Activated naive CD4-positive, alpha-beta T cell treated with anti-CD3 and anti-CD28 coated beads for 36 hours (primary cell): ENCODE measurements at regions not wholly inside any gene's neighbourhood (a gene's known extent, or its start where the extent isn't known, plus 50 kb on each side); places are given as distances from the start of the nearest gene placed in this dataset.

Source experiments
- CTCF ChIA-PET: fragments of 350-600 bp; sonication (Branson Sonifier 250); formaldehyde crosslinking; loops from one replicate; lab custom pipeline; 2021; ENCODE audit warnings: antibody characterized with exemption; lab: Charles Lee
- DNase-seq: peaks from one replicate; pipeline ENCODE4 v3.0.0-alpha.2; 2020
- H3K27ac Mint-ChIP-seq: one replicate; pipeline ENCODE4 v1.8.0; 2021; ENCODE audit warnings: mild to moderate bottlenecking, mixed read lengths
- H3K27me3 Mint-ChIP-seq: one replicate; pipeline ENCODE4 v1.8.0; 2021; ENCODE audit warnings: low read depth, mixed read lengths
- H3K36me3 Mint-ChIP-seq: one replicate; pipeline ENCODE4 v1.8.0; 2021; ENCODE audit warnings: low read depth, mixed read lengths
- H3K4me1 Mint-ChIP-seq: one replicate; pipeline ENCODE4 v1.8.0; 2021; ENCODE audit warnings: low read depth, mixed read lengths
- H3K4me3 Mint-ChIP-seq: one replicate; pipeline ENCODE4 v1.8.0; 2021; ENCODE audit warnings: mild to moderate bottlenecking, moderate library complexity, mixed read lengths
- H3K9me3 Mint-ChIP-seq: one replicate; pipeline ENCODE4 v1.8.0; 2021; ENCODE audit warnings: mixed read lengths
- intact Hi-C: fragments of 100-400 bp; cut with micrococcal nuclease; formaldehyde crosslinking; loops from one replicate; pipeline ENCODE4 v1.15.1; 2023

DNA sequence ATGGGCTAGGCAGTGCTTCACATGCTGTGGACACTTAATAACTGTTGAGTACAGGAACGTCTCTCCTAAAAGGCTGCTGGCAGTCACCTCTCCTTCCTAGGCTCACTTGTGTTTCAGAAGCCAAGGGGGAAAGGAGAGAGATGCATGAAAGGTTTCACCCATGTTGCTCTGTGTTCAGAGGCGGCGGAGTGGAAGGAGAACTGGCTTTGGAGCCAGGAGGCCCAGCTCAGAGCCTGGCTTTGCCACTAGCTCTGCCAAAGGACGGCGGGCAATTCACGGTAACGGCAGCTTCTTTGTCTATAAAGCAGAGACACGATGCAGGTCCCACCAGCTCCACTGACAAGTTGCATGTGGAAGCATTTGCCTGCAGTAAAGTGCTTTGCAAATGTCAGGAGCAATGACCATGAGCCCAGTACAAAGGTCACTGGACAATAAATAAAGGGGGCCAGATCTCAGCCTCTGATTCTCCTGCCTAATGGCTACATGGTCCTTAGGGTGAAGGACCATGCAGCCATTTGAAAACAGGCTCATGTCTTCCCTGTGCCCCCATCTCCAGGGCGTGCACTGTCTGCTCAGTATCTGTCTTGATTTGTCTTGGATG lies 171.7 kb upstream of the TLE3 start:
- Mint-ChIP-seq H3K4me1 (peaks cover 35% of the 10 kb centered on the region), H3K27me3 (peaks cover 4% of the 10 kb centered on the region), H3K27ac (no peak overlapping the region), H3K36me3 (no peaks in the 10 kb centered on the region), H3K9me3 (no peaks in the 10 kb centered on the region), H3K4me3 (no peak overlapping the region)
- CTCF ChIA-PET, result interaction anchor here (1.3 kb wide), 1 partner anchor 244 kb away, joined by 3 read pairs; no protein-coding TSS in a partner anchor
- DNase-seq, result no peak
- intact Hi-C loops, result loop anchor here (10.0 kb wide), 1 partner anchor 795 kb away; no protein-coding TSS in a partner anchor

DNA sequence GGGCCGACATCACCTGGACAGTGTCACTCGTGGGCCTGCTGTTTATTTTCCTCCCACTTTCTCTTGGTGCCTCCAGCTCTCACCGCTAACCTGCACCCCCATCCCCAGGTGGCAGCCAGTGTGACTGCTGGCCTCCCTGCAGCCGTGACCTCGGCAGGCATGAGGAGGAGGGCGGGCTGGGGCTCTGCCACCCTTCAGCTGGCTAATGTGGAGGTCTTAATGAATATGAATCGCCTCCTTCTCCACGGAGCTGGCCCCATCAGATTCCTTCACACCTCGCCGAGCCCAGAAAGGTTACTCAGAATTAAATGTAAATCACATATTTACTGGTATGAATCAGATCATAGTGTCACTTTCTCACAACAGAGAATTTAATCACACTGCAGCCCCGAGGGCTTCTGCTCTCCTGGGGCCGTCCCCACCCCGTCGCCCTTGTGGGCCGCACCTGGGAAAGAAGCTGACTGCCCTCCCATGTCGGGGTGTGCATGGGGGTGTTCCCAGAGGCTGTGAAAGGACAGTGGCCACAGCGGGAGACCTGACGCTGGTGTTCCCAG lies 171.1 kb upstream of the TLE3 start:
- Mint-ChIP-seq H3K4me3 (no peak overlapping the region), H3K9me3 (no peaks in the 10 kb centered on the region), H3K27ac (no peak overlapping the region), H3K4me1 (peaks cover 37% of the 10 kb centered on the region), H3K36me3 (no peaks in the 10 kb centered on the region), H3K27me3 (peaks cover 4% of the 10 kb centered on the region)
- DNase-seq, result peak; percentile 25
- CTCF ChIA-PET, result interaction anchor here (1.0 kb wide), 1 partner anchor 10 kb away, joined by 3 read pairs; no protein-coding TSS in a partner anchor
- intact Hi-C loops, result loop anchor here (10.0 kb wide), 1 partner anchor 794 kb away; no protein-coding TSS in a partner anchor

DNA sequence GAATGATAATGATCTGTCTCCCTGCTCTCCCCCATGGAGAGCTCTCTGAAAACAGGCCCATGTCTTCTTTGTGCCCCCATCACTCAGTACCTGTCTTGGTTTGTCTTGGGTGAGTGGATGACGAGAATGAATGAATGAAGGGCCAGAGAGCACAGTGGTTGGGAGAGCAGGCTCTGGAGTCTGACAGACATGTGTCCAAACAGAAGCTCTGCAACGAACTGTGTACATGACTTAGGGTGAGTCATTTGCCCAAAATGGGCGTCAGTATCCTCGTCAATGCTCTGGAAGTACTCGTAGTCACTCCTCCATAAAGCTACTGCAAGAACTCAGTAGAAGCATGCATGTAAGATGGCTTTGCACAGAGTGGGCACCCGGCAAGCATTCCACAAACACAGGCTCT lies 170.2 kb upstream of the TLE3 start:
- H3K36me3 Mint-ChIP-seq, result no peaks in the 10 kb centered on the region

DNA sequence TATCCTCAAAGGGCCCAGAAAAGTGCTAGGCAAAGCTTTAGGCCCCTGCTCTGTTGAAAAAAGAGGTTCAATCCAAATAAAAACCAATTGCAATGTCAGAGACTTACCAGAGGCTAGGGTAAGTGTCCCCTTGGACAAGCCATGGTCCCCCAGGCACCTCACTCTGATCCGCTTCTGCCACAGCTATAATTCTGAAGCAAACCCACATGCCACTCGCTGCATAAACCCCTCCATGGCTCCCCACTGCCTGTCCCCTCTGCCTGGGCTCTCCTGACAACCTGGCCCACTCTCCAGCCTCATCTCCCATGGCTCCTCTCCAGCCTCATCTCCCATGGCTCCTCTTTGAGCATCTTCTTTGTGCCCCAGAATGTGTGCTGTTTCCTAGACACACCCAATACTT lies 169.6 kb upstream of the TLE3 start:
- Mint-ChIP-seq H3K4me3 (no peak overlapping the region), H3K36me3 (no peaks in the 10 kb centered on the region), H3K4me1 (peaks cover 35% of the 10 kb centered on the region), H3K27ac (no peak overlapping the region), H3K9me3 (no peaks in the 10 kb centered on the region), H3K27me3 (peaks cover 4% of the 10 kb centered on the region)
- CTCF ChIA-PET, result no interaction called here
- no peak for DNase-seq
- intact Hi-C loops, result loop anchor here (10.0 kb wide), 1 partner anchor 793 kb away; no protein-coding TSS in a partner anchor

More for the DNA sequence above, 170.2 kb upstream of the TLE3 start:
- intact Hi-C loops, result loop anchor here (10.0 kb wide), 1 partner anchor 793 kb away; no protein-coding TSS in a partner anchor
- peaks cover 4% of the 10 kb centered on the region for H3K27me3 Mint-ChIP-seq
- no peak for DNase-seq
- CTCF ChIA-PET, result interaction anchor here (0.7 to 1.0 kb wide), 2 partner anchors 9 to 192 kb away, joined by 3 to 4 read pairs; no protein-coding TSS in a partner anchor
- H3K9me3 Mint-ChIP-seq, result no peaks in the 10 kb centered on the region
- no peak overlapping the region for H3K4me3 Mint-ChIP-seq
- H3K4me1 Mint-ChIP-seq, result peaks cover 35% of the 10 kb centered on the region
- H3K27ac Mint-ChIP-seq, result no peak overlapping the region

DNA sequence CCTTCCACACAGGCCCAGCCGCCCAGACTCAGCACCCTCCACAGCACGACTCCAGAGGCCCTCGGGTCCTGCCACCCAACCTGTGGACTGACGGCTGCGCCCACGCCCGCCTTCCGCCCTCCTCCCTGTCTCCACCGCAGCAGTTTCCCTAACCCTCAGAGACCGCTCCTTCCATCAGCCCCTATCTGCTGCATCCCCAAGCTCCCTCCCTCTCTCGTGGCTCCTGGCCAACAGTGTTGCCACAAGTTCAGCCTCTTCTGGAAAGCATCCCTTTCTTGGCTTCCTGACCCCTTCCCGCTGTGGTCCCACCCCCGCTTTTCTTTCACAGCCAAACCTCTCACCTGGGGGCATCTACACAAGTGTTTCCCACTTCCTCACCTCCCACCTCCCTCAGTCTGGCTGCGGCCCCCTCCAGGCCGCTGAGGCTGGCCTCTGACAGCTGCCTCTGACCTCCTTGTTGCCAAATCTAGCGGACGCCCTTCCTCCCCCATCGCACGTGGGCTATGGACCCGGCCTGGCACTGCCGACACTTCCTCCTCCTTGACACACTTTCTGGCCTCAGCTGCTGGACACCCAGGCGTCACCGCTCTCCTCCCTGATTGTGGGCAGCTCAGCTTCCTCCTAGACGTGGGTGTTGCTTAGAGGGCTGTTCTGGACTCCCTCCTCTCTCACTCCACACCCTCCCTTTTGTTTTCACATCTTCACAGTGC lies 168.8 kb upstream of the TLE3 start:
- no peak for DNase-seq
- Mint-ChIP-seq H3K27me3 (peaks cover 4% of the 10 kb centered on the region), H3K4me3 (no peak overlapping the region), H3K36me3 (no peaks in the 10 kb centered on the region), H3K27ac (no peak overlapping the region), H3K9me3 (no peaks in the 10 kb centered on the region), H3K4me1 (peaks cover 37% of the 10 kb centered on the region)
- CTCF ChIA-PET, result no interaction called here
- intact Hi-C loops, result loop anchor here (10.0 kb wide), 1 partner anchor 792 kb away; no protein-coding TSS in a partner anchor

DNA sequence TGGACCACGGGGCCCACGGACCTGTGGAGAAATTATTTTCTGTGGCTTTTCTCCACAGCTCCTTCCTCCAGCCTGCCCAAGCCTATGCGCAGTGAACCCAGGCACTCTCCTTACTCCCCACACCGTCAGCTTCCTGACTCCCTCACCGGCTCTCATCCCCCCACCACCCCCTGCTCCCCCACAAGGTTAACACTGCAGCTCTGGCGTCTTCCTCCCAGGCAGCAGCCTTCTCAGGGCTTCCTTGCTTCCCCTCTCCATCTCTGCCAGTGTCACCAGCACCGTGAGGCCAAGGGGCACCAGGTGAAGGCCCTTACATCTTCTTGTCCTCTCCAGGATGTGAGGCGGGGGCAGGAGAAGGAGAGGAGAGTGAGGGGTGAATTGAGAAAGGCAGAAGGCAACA lies 168.3 kb upstream of the TLE3 start:
- CTCF ChIA-PET, result no interaction called here
- intact Hi-C loops, result loop anchor here (10.0 kb wide), 1 partner anchor 791 kb away; no protein-coding TSS in a partner anchor
- H3K27ac Mint-ChIP-seq, result no peak overlapping the region
- no peak for DNase-seq
- no peak overlapping the region for H3K4me3 Mint-ChIP-seq
- H3K27me3 Mint-ChIP-seq, result peaks cover 4% of the 10 kb centered on the region
- no peaks in the 10 kb centered on the region for H3K36me3 Mint-ChIP-seq
- H3K9me3 Mint-ChIP-seq, result no peaks in the 10 kb centered on the region
- peaks cover 32% of the 10 kb centered on the region for H3K4me1 Mint-ChIP-seq

DNA sequence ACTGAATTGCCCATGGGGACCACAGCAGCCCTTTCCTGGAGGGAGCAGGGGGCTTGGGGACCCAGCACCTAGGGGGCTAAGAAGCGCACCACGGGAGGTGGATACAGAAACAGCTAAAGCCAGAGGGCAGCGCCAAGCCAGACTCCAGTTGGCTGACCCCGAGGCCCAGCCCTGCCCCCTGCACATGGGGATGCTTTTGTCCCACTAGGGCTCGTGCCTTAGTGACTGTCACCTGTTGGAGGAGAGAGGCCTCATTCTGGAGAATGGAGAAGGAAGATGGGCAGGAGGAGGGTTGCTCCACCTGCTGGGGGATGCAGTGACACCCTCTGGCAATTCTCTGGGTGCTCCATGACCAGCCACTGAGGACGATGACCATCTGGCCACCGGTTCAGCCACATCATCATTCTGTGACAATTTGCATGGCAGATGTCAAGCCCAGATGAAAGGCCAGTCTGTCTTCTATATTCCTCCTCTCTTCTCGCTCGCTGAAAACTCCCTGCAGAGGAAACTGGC lies 167.8 kb upstream of the TLE3 start:
- CTCF ChIA-PET, result no interaction called here
- peaks cover 29% of the 10 kb centered on the region for H3K4me1 Mint-ChIP-seq
- H3K9me3 Mint-ChIP-seq, result no peaks in the 10 kb centered on the region
- intact Hi-C loops, result loop anchor here (10.0 kb wide), 1 partner anchor 791 kb away; no protein-coding TSS in a partner anchor
- no peaks in the 10 kb centered on the region for H3K36me3 Mint-ChIP-seq
- peaks cover 4% of the 10 kb centered on the region for H3K27me3 Mint-ChIP-seq
- H3K27ac Mint-ChIP-seq, result no peak overlapping the region
- no peak overlapping the region for H3K4me3 Mint-ChIP-seq
- DNase-seq, result peak; percentile 22

DNA sequence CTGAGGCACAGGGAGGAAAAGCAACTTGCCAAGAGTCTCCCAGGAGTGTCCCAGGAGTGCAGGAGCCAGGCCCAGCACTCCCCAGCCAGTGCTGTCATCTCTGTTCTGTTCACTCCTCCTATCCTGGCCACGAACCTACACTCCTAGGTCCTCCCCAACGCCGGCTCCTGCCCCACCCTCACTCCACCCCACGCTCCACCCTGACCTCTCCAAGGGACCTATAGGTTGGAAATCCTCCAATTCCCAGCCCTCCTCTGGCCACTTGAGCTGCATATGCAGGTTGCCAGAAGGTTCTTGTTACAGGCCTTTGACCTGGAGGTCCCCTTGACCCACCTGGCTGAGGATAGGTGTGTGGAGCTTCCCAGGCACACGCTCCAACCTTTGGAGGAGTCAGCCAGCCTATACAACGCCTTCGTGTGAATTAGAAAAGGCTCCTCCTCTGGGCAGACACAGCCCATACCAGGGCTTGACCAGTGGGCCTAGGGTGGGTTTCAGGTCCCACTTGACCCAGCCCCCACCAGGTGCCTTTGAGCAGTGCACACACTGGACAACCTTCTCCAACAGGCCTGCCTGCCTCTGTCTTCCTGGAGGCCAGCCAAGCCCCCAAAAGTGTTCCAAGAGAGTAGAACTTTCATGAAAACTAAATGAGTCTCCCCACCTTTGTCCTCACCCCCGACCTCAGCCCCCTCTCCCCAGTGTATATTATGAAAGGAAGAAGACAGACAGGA lies 167.2 kb upstream of the TLE3 start:
- Mint-ChIP-seq H3K27me3 (peaks cover 4% of the 10 kb centered on the region), H3K4me1 (peaks cover 29% of the 10 kb centered on the region)
- intact Hi-C loops, result loop anchor here (10.0 kb wide), 1 partner anchor 790 kb away; no protein-coding TSS in a partner anchor

DNA sequence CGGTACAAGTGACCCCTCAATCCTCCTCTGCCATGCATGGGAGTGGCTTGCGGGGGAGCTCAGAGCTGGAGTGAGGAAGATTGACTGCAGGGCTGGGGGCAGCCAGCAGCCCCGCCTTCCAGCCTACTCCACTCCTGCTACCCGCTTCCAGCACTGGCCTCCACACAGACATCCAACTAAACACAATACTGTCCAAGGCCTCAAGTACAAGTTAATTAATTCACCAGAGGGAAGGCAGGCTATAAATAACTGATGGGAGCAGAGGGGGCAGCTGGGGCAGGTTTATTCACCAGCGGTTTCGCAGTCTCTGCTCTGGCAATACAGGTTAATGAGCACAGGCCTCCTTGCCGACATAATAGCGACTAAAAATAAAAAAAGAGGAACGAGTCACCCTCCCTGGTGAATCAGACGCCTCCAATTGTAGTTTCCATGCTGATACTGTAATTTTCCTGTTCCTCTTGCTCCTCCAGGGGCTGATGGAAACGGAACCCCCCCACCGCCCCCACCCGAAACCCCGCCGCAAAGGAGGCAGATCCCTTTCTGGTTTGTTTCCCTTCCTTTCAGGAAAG lies 166.4 kb upstream of the TLE3 start:
- H3K4me3 Mint-ChIP-seq, result no peak overlapping the region
- no peak overlapping the region for H3K27ac Mint-ChIP-seq
- H3K27me3 Mint-ChIP-seq, result peaks cover 4% of the 10 kb centered on the region
- DNase-seq, result no peak
- no peaks in the 10 kb centered on the region for H3K9me3 Mint-ChIP-seq
- CTCF ChIA-PET, result no interaction called here
- H3K36me3 Mint-ChIP-seq, result no peaks in the 10 kb centered on the region
- H3K4me1 Mint-ChIP-seq, result peaks cover 34% of the 10 kb centered on the region
- intact Hi-C loops, result loop anchor here (10.0 kb wide), 1 partner anchor 789 kb away; no protein-coding TSS in a partner anchor

More for the DNA sequence above, 167.2 kb upstream of the TLE3 start:
- no peaks in the 10 kb centered on the region for H3K9me3 Mint-ChIP-seq
- no peak for DNase-seq
- no peaks in the 10 kb centered on the region for H3K36me3 Mint-ChIP-seq
- H3K4me3 Mint-ChIP-seq, result no peak overlapping the region
- CTCF ChIA-PET, result no interaction called here
- H3K27ac Mint-ChIP-seq, result no peak overlapping the region

DNA sequence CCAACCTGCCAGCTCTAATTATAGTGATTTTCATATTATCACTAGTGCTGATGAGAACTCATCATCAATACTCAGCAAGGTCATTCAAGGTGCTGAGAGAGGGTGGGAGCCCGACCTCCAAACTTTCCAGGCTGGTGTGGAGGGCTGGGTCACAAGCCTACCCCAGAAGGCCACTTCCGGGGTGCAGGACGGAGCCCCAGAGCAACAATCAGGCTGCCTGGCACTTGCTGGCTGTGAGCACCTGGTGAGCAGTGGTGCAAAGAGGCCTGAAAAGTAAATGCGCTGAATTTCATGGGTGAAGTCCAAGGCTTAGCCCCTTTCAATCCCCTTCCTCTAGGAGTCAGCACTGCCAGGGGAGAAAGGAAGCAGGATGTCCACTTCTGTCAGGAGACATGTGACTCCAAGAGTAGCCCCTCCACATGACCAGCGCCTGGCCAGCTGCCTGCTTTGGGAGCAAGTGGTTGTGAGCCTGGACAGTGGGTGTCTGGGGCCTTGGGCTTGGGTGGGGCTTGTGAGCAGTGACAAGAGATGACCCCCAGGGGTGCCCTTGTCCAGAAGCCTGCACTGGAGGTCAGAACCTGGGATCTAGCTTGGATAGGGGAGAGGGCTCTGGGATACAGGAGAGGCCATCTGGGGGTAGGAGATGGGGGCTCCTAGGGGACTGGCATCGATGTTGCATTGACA lies 165.0 kb upstream of the TLE3 start:
- CTCF ChIA-PET, result no interaction called here
- no peaks in the 10 kb centered on the region for H3K9me3 Mint-ChIP-seq
- no peak for DNase-seq
- peaks cover 46% of the 10 kb centered on the region for H3K4me1 Mint-ChIP-seq
- H3K36me3 Mint-ChIP-seq, result no peaks in the 10 kb centered on the region
- H3K27me3 Mint-ChIP-seq, result peaks cover 4% of the 10 kb centered on the region
- intact Hi-C loops, result loop anchor here (10.0 kb wide), 1 partner anchor 788 kb away; no protein-coding TSS in a partner anchor
- no peak overlapping the region for H3K27ac Mint-ChIP-seq
- no peak overlapping the region for H3K4me3 Mint-ChIP-seq

DNA sequence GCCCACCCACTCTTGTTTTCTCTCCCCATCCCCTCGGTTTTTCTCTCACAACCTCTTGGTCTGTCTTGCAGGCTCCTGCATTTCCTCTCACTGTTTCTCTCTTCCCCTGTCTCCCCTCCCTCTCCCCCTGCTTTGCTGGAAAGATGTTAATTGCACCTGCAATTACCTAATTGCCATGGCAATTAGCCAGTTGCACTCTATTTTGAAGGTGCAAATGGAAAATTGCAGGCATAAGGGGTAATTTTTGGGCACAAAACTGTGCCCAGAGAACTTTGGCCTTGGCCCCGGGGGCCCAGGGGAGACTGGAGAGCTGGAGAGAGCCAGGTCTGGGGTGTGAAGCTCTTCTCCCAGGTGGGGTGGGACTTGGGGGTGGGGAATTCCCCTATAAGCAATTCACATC lies 164.5 kb upstream of the TLE3 start:
- Mint-ChIP-seq H3K4me3 (no peak overlapping the region), H3K36me3 (no peaks in the 10 kb centered on the region), H3K27me3 (peaks cover 4% of the 10 kb centered on the region), H3K4me1 (peaks cover 50% of the 10 kb centered on the region), H3K27ac (no peak overlapping the region), H3K9me3 (no peaks in the 10 kb centered on the region)
- CTCF ChIA-PET, result no interaction called here
- no peak for DNase-seq
- intact Hi-C loops, result loop anchor here (10.0 kb wide), 1 partner anchor 787 kb away; no protein-coding TSS in a partner anchor
